NCI-H1694 treated with DMSO at 0.1 percent for 48 hours (cell line): ENCODE measurements at regions not wholly inside any gene's neighbourhood (a gene's known extent, or its start where the extent isn't known, plus 50 kb on each side); places are given as distances from the start of the nearest gene placed in this dataset.

Experiments used
- DNase-seq: peaks from one replicate; lab custom pipeline; 2025; lab: John Stamatoyannopoulos, UW

DNA sequence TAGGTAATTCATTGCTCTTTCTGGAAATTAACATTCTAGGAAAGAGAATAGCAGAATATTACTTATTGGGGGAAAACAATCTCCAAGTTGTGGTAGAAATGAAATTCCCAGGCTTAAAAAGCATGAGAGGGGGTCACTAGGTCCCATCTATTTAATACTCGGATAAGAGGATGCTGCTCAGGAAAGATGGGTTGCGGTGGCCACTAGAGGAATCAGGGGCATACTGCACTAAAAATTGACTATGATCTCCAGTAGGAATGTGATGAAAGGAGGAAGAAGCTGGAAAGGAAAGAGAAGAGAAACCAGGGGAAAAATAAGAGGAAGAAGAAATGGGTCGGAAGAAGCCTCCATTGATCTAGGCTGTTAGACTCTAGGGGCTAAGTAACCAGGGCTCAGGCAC lies 192.8 kb downstream of the GPAM start:
- no peak for DNase-seq

DNA sequence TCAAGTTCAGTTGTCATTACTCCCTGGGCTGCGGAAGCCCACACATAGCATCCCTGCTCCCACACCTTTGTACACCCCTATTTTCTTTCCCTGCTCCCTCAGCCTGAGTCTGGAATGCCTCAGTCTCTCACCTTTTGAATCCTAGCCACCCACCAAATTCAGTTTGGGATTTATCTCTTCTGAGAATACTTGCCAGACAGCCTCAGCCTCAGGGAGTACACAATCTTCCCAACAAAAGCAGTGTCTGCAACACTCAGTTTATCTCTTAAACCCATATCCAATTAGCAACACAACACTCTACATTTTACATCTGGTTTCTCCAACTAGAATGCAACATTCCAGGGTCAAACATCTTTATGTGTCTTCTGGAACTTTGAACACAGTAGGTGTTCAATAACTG lies 190.2 kb downstream of the GPAM start:
- DNase-seq = no peak

DNA sequence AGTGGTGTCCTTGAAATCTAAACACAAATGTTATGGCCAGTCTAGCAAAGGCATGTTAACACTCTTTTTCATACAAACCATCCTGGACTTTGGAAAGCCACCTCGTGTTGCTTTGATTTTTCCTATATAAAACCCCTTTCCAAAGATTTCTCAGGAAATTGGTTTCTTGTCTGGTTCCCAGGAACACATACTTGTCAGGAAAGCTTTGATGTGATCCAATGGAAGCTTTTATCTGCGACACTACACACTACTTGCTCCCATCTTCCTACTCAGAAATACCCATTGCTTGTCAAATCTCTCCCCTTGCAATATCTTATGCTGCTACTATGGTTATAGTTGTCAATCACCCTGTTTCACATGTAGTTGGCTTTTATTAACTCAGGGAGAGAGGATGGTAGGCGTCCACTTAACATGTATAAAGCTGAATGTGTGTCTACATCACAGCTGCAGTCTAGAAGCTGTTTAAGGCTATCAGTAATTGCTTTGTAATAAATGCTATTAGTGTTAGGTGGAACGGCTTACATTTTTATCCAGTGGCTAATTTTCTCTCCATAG lies 189.6 kb downstream of the GPAM start:
- DNase-seq = no peak

DNA sequence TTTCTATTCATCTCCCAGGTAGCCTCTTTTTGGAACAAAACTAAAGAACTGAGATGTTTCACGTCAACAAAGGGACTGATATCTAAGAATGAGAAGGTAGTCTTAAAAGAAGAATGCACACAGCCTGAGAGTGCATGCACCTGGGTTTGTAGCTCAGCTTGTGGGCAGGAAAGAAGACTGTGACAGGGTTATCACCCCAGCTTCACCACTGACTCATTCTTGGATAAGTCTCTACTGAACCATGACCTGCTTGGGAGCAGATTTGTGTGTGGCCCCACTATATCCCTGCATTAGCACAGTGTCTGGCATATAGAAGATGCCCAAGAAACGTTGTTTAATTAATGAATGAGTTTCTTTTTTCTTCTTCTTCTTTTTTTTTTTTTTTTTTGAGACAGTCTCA lies 187.5 kb downstream of the GPAM start:
- no peak for DNase-seq

DNA sequence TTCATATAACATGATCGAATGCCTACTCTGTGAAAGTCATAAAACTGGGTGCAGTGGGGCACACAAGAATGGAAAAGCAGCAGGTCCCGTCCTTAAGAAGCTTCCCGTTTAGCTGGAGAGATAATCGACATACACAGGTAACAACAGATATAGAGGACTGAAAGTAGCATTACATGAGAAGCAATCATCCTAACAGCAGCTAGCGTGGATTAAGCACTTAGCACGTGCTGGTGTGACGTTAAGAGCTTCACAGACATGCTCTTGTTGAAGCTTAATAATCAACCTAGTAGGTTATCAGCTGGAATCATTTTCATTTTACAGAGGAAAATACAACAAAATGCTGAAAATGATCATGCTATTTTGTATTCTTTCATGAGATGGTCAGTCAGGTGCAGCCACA lies 184.8 kb downstream of the GPAM start:
- no peak for DNase-seq

DNA sequence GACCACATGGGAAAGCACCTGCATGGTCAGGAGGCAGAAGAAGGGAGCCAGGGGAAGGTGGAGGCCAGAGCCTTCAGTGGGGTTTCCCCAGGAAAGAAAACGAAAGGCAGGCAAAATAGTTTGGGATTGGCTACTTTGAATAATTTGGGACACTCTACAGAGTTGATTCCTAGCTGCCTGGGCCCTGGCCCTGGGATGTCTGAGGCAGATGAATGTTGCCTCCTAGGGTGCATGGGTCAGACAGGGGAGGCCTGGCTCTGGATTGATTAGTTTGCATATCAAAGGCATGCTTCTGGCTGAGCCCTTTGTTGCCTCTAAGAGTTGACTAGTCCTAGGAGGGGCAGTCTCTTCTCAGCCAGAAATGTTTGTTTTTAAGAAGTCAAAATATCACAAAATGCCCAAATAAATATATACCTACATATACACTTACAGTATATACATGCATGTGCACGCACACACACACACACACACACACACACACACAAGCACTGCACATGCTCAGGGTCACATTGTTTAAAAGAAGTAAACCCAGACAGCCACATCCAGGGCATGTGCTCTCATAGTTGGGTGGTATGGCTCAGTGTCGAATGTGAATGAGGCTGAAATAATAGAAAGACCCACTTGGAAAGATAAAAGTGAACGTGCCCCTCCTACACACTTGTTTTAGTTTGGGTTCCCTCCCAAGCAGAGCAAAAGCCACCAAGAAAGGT lies 184.2 kb downstream of the GPAM start:
- DNase-seq = no peak

DNA sequence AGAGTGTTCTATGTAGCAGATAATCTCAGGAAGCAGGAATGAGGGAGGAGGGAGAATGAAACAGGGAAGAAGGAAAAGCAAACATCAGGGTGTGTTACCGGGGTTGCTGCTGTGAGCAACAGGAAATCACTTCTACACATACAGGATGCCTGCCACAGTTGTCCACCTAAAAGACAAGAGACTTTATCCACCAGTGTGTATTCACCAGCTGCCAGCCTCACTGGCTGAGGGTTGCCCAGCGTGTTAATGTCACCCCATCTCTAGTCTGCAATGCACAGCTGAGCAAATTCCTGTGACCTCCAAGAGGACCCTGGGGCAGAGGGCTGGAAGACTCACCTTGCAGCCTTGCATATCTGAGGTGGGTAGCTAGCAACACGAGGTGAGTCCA lies 183.7 kb downstream of the GPAM start:
- DNase-seq = no peak

DNA sequence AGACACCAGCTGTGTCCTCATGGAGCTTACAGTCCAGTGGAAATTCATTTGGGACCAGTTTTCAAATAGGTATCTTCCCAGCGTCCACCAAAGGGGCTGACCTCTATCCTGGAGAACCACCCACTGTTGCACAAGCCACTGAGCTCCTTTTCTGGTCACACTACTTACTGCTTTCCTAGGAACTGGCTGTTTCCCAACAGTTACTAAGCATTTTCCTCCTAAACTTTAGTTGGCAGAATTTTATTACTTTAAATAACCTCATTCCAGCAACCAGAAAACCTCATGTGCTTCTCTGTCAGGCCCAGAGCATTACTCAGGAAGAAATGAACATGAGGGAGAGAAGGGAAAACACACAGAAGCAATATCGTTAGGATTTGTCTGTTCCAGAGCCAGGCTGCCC lies 183.1 kb downstream of the GPAM start:
- no peak for DNase-seq

DNA sequence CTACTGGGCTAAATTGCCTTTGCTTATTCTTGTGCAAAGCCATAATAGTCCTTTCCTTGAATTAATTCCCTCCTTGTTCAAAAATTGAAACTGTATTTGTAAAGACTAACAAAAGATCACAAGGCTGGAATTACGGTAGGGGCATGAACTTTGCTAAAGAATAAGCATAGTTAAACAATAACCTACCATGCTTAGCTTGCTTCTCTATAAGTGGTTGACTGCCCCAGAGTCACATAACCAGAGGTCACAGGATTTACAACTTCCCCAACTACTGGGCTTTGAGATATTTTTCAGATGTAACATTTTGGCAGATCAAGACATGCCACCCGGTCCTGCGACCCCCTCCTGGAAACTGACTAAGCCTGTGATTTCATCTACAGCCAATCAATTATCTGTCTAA lies 181.4 kb downstream of the GPAM start:
- DNase-seq = no peak

DNA sequence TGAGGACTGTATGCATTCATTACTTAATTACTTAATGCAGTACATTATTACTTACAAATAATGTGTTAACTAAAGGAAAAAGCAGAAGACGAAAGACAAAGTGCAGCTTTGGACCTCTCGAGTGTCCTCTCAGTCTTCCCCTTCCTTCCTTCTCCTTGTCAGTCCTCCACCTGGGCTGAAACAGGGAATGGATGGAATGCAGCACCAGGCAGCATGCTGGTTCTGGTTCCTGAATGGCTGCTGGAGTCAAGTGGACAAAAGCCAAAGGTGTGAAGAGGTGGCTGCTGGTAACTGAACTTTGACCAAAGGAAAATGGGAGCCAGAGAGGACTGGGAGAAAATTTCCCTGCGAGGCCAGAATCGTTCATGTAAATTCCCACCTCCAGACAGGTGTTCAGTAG lies 179.5 kb downstream of the GPAM start:
- no peak for DNase-seq

DNA sequence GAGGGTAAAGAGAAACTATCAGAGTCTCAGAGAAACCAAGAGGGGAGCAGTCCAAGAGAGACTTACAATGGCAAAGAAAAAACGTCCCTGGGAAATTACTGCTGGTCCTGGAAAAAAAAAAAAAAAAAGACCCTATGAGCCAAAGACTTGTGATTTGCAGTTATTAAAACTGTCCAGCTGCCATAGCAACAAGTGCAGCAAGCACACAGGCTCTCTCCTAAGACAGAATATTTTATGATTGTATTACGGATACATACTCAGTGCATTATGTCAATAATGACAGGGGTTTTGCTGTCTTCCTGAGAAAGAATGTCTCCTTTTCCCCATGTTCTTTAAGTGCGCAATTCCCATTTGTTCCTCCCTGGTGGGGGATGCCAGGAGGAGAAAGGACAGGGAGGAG lies 178.5 kb downstream of the GPAM start:
- no peak for DNase-seq

DNA sequence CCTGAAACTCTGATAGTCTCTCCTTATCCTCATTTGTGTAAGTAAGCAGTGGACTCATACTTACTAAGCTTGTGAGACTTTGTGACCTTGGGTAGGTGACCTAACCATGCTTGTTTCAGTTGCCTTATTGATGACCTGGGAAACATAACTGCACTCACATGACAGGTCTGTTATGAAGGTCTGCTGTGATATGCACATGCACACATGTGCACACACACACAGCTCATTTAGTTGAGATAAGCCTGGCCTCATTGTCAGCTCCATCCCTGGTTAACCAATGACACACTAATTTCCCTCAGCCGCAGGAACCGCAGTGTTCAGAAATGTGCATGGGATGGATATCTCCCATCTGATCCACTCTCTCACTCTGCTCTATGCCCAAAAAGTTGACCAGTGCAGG lies 177.2 kb downstream of the GPAM start:
- DNase-seq = no peak

DNA sequence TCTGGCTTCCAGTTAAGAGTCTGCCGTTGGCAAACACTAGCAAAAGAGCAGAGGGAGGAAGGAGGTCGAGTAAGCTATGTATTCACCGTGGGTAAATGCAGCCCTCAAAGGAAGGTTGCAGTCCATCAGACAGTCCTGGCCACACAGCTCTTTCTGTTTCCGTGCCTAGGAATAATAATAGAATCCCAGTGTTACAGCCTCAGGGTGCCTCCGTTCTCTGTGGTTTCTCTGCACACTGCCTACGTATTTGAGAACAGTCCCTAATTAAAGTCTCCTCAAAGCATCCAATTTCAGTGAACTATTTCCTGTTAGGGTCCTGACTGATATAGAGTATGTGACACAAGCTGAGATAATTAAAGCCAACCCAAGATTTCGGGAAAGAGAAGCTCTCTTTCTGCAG lies 176.7 kb downstream of the GPAM start:
- no peak for DNase-seq

DNA sequence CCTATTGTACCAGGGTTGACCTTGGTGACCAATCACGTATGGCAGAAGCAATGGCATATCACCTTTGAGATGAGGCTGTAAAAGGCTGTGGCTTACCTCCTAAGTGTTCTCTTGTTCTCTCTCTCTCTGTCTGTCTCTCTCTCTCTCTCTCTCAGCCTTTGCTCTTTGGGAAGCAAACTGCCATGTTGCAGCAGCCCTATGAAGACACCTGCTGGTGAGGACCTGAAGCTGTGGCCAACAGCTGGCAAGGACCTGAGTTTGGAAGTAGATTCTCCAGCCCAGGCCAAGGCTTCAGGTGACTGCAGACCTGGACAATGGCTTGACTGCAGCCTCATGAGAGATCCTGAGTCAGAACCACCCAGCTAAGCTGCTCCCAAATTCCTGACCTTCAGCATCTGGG lies 161.4 kb downstream of the GPAM start:
- no peak for DNase-seq

DNA sequence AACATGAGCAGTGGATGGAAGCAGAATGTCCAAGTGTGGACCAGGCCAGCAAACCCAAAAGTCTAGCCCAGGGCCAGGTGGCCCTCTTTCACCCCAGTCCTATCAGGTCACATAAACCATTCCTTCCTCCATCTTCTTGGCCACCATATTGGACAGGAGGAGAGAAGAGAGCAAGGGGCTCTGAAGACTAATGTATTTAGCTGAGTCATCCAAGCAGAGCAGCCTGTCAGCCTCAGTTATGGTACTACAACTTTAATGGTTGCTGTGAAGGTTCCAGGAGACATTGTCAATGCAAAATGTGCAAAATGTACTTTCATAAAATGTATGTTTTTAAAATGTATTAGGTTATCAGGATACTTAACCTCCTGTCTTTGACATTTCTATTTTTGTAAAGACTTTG lies 159.5 kb downstream of the GPAM start:
- DNase-seq = no peak

DNA sequence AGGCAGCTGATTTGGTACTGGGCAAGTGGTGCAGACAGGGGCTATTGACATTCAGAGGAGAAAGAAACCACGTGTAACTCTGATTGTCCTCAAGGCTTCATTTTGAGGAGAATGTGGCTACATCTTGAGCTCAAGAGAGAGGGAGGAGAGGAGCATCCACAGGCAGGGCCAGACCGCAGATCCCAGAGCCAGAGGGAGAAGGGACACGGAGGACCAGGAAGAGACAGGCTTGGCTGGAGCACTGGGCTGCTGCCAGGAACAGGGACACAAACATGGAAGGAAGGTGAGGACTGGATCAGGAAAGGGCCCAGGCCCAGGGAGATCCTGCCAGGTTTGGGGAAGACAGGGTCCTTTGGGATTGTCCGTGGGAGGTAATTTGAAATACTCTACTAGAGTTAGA lies 158.3 kb downstream of the GPAM start:
- DNase-seq = no peak

DNA sequence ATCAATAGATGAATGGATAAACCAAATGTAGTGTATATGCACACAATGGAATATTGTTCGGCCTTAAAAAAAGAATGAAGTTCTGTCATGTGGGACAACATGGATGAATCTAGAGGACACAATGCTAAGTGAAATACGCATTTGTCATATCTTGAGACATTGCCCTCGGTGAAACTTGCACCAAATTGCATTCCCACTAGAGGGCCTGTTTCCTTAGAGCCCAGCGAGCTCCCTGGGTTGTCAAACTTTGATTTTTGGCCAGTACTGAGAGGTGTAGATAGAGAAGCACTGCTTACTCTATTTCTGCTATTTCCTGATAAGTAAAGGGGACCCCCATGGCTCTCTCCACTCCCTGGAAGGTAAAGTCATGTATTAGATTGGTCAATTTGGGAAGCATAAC lies 157.1 kb downstream of the GPAM start:
- no peak for DNase-seq

DNA sequence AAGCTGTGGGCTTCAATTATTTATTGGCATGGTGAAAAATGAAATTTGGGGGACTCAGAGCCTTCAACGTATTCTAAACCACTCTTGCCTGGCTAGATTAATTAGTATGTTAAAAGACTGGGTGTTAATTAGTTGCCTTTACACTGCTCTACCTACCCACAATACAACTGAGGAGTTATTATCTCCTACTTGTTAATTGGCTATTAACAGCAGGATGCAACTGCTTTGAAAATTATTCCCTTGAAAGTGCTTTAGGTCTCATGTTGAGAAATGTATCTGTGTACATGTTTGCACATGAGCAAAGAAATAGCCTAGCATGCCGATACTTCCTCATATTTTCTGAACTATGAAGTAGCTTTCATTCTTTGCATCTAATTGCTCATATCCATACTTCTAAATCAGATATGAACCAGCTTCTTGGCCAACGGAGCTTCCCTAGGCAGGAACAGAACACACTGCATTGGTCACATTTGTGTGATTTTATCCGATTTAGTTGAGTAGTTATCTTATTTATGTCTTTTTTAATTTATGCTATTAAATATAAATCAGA lies 155.8 kb downstream of the GPAM start:
- no peak for DNase-seq

DNA sequence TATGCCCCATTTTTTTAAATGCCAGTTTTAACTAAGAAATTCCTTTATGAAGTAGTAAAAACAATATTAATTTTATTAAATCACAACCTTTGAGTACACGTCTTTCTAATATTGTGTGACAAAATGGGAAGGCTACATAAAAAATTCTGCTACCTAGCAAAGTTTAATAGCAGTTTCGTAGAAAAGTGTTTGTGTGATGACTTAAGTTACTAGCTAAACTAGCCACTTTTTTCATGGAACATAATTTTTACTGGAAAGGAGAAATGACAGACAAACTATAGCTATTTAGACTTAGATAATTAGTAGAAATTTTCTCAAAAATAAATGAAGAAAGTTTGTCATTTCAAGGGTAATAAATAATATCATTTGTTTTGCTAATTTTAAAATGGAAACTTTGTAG lies 153.1 kb downstream of the GPAM start:
- no peak for DNase-seq

DNA sequence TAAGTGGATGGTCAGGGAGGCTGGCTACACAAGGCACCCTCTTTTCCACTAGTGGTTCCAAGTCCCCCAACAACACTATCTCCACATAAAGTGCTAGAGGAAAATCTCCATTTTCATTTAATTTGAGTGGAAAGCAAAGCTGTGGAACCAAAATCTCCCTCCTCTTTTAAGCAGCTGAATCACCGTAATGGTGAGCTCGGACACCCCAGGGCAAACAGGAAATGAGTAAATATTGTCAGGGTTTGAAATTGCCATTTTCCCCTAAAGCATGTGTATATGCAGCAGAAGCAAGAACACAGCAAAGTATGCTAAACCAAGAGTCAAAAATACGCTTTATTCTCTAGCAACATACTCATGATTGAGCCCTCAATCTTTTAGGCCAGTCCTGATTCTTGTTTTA lies 143.7 kb downstream of the GPAM start:
- DNase-seq = no peak

DNA sequence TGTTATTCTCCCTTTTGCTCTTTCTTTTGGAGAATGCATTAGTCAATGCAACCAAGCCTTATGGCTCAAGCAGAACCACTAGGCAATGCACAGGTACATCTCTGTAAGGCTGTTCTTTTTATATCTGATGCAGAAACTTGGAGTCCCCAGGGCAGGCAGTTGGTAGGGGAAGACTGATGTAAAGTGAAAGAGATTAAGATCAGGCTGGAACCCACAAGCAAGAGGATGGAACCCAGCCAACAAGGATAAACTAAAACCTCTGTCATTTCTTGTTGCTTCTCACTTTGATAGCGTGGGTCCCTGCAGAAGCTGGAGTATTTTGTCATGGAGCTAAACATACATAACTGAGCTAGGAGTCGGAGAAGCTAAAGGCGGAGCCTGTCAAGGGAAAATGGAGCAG lies 142.9 kb downstream of the GPAM start:
- no peak for DNase-seq

DNA sequence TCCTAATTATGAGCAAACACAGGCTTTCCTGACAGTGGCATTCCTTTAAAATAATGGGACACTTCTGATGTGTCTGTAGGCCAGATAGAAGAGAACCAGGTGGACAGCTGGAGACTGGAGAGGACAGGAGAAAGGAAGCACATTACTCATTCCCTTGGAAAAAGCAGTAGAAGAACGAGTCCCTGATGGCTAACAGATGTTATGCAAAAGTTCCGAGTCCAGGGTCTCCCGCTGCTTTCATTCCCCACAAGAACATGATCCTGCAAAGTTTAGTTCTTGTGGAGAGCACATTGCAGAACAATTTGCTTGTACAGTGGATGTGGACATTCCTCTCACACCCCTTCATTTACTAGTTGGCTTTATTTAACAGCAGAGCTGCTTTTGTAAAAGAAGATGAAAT lies 137.6 kb downstream of the GPAM start:
- no peak for DNase-seq

DNA sequence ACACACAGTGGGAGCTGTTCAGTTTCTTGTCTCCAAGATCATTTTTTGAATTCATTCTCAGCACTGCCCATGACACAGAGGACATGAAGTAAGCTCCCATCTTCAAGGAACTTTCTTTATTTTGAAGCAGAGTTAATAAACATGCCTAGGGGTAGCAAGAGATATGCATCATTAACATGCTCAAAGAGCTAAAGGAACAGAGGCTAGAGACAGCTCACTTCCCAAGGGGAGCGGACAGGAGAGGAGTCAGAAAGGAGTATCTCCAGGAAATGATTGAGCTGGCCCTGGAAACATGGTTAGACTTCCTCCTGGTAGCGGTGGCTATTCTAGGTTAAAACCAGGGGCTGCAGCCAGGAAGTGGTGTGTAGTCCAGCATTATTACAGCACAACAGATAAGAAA lies 135.9 kb downstream of the GPAM start:
- DNase-seq = no peak

DNA sequence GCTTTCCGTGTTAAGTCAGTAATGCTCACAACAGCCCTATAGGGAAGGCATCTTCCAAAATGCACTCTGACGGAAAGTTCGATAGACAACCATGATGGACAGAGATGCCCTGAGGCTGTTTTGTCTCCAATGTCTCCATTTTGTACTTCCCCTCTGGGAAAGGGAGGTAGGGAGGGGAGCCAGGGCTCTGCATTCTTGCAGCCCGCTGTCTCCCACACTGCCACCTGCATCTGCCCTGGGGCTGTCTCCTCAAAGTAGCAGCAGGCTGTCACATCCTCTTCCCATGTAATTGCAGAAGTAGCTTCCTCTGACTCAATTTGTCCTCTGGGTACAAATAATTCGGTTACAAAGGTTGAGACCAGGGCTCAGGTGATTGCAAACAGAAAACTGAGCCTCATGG lies 131.4 kb downstream of the GPAM start:
- DNase-seq = no peak
